HG03280 (cell line): ENCODE measurements at regions not wholly inside any gene's neighbourhood (a gene's known extent, or its start where the extent isn't known, plus 50 kb on each side); places are given as distances from the start of the nearest gene placed in this dataset.

ENCODE experiments used
- ATAC-seq: cut with Tn5 transposase; IDR thresholded peaks from one replicate; pipeline ENCODE4 v1.9.1; 2021; ENCODE audit warnings: mild to moderate bottlenecking, moderate library complexity; ENCODE audit not compliant: unreplicated experiment

DNA sequence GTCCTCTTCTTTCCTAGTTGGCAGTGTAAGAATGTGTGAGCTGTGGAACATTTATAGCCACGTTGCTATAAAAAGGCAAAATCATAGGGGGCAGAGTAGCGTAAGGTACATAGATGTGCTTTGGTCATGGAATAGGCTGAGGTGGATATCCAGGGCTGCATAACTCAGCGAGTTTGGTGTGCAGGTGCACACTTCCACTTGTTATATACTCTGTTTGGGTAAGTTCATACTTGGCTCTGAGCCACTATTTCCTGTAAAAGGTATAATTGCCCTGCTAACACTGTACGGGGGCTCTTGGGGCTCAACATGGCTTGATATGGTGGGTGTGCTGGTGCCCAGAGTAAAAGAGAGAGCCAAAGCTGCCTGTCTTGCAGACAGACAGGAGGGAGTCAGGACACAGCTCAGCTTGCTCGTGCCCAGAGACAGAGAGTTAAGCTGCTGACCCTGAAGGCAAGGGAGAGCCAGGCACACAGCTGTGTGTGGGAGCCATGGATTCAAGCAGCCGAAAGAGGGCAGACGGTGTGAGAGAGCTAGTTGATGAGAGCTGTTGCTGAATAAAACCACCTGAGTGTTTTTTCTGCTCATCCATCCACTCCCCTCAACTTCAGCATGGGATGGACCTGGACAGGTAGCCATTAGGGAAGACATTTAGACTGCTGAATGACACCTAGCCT is 126.7 kb downstream of the DKK1 start:
- no peak for ATAC-seq

GRCh38 chr10:52442576-52442975 is 128.5 kb downstream of the DKK1 start:
- no peak for ATAC-seq

DNA sequence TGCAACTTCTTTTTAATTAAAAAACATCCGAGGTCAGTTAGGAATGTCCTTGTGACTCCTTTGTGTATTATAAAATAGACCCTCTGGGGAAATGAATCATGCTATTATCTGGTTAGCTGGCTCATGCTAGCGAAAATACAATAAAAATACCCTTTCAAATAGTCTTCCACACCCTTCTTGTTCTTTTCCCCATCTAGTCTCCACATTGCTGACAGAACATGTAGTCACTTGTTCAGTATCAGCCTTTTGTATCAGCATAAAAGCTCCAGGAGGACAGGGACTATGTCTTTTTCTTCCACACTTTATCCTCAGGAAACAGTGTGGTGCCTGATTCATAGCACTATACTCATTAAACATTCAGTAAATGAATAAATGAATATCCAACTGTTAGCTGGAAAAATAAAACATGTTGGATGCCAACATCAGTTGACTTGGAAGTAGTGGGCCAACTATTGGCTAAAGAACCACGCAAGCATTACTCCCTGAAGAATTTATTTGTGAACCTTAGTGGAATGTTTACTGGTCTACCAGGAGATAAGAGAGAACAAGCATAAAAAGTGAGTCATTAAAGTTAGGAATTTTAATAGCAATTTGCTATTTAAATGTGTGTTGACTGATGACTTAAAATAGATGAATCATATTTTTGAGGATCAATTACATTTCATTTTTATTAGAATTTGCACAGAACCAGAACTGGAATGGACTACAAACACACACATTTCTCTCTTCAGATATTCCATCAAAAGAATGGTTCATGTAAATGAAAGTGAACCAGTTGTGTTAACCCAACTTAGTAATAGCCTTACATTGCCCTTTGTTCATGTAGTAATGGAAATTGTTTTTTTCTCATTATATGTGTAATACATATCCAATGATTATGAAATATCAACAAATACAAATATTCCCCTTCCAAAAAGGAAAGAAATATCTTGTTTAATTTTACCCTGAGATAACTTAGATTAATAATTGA is 129.6 kb downstream of the DKK1 start:
- ATAC-seq = no peak

GRCh38 chr10:52446391-52446790 is 132.3 kb downstream of the DKK1 start:
- ATAC-seq = no peak

DNA sequence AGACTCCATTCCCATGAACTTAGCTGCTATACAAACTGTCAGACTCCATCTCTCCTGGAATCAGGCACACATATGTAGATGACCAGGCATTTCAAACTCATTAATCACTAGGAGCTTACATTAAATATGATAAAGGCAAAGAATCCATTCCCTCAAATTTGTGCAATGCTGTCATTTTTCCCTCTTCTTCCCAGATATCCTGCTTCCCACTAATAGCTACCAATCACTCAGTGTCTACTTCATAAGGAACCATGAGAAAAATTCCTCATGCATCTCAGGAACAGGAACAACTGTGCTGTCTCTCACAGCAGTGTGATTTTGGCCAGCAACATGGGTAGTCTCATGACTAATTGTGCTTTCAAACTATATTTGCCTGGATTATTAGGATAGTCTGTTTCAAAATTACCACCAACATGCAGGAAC is 133.9 kb downstream of the DKK1 start:
- no peak for ATAC-seq

DNA sequence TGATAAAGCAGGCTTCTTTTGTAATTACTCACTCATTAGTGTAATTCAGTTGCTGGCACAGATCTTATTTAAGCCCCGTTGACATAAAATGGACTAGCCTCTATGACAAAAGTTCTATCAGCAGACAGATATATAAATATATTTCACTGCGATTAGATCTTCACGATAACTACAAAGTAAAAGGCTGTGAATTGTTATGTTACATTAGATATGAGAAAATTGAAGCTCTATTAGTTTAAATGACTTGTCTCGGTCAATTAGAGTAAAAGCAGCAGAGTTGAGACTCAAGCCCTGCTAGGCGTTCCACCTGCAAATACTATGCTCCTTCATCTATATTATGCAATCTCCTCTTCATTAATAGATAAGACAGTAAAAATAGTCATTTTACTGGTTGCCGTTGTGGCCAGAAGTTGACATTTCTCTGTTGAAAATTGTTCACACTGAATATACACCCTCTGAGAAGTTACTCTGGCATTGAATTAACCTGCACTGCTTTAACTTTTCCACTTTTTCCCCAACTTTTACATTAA is 136.7 kb downstream of the DKK1 start:
- ATAC-seq = no peak

DNA sequence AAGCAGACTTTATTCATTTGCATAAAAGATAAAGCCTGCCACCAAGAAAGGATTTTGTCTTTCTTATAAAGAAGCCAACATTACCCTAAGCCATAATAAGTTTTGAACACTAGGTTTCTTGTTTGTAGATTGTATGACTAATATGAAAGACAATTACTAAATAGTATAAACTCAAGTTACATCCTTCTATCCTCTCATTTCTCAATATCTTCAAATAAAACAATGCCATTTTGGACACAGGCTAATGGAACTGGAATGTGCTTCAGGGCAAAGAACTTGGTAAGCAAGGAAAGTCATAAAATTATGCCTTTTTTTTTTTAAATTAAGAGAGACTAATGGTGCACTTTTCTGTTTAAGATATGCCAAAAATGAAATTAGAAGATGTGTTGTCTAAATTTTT is 137.7 kb downstream of the DKK1 start:
- ATAC-seq = no peak

- no peak for ATAC-seq
Measured at GRCh38 chr10:52452600-52453493, 138.8 kb downstream of the DKK1 start.

DNA sequence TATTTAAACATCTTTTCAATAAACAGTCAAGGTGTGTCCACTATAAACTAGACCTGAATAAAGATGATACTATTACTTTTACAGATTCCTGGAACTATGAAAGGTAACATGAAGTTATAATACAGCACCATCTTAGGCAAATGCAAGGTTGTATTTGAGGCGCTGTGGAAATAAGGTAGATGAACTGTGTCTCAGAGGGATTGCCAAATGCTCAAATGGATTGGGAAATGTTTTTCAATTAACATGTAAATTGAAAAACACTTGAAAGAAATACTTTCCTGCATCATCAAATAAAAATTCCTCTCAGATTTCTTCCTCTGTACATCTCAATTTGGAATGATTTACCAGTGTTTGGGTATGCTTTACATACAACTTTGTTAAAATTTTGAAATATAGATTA is 139.4 kb downstream of the DKK1 start:
- ATAC-seq = no peak

DNA sequence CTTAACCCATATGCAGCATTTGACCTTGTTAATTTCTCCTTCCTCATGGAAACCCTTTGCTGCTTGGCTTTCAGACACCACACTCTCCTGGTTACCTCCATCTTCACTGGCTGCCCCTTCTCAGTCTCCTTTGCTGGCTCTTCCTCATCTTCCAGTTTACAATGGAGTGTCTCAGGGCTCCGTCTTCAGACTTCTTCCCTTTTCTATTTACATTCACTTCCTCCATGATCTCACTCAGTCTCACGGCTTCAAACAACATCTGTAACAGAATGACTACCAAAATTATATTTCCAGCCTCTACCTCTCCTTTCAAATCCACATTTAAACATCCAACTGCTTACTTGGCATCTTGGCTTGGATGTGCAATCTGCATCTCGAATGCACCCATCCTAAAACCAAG is 140.4 kb downstream of the DKK1 start:
- no peak for ATAC-seq

GRCh38 chr10:52455098-52455497 is 141.0 kb downstream of the DKK1 start:
- ATAC-seq = no peak

- ATAC-seq = no peak
Measured at GRCh38 chr10:52459097-52459496, 145.0 kb downstream of the DKK1 start.

DNA sequence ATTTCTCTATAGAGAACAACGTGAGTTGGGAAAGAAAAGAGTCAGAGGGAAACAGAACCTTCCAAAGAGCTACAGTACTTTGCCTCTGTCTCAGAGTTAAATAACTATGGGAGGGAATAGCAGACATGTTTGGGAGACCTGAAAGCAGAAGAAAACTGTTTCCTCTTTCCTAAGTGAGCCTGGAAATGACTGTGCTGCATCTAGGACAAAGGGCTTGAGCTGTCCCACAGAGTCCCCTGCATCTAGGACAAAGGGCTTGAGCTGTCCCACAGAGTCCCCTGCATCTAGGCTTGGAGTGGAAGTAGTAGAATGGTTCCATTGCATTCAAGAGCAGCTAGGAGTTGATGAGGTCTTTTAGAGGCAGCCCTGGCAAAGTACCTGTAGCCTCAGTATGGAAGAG is 149.7 kb downstream of the DKK1 start:
- no peak for ATAC-seq

GRCh38 chr10:52464368-52465124 is 150.5 kb downstream of the DKK1 start:
- no peak for ATAC-seq

- no peak for ATAC-seq
Measured at GRCh38 chr10:52465202-52465601, 151.1 kb downstream of the DKK1 start.

DNA sequence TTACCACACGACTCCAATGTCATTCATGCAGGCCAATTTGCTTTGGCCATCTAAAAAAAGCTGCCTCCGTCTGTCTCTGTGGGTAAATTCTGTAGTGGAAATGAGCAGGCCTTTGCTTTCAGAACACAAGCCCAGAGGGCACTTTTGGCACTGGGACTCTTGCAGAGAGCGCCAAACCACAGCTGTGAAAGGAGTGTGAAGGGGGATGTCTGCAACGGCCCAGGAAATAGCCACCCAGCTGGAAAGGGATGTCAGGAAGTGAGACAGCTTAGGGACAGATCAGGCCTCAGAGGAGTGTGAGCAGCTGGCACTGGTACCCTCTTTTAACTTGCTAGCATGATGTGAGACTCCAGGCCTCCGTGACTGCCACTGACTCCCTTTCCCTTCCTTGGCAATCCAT is 152.4 kb downstream of the DKK1 start:
- no peak for ATAC-seq

GRCh38 chr10:52469970-52470705 is 156.1 kb downstream of the DKK1 start:
- ATAC-seq = no peak

- no peak for ATAC-seq
Measured at GRCh38 chr10:52472406-52473146, 158.5 kb downstream of the DKK1 start.

GRCh38 chr10:52474265-52474664 is 160.2 kb downstream of the DKK1 start:
- ATAC-seq = no peak
